Myocyte (in vitro differentiated cells): ENCODE measurements at regions not wholly inside any gene's neighbourhood (a gene's known extent, or its start where the extent isn't known, plus 50 kb on each side); places are given as distances from the start of the nearest gene placed in this dataset.
A peak's percentile ranks its signal among the peaks of the same experiment; 100 is the strongest.

Source experiments
- DNase-seq: peaks from one replicate; pipeline ENCODE4 v3.0.0-alpha.2; 2012; ENCODE audit warnings: low read depth

DNA sequence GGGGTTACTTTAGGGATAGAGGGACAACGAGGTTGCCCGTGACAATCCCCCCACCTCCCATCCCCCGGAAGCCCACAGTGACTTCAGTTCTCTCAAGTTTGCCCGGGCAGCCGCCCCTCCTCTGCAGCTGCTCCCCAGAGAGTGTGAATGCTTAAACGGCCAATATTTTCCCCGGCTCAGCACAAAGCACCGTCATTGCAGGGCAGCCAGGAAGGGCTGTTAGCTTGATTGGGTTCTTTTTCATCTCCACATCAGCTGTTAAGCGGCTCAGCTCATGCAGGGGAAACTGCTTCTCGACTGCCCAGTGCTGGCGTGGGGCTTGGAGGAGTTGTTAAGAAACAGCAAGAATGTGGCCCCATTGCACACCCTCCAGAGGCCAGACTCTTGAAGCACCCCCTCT, 120.5 kb upstream of the NCOR2 start:
- peak; percentile 49 for DNase-seq

GRCh38 chr12:124687174-124687902, 119.9 kb upstream of the NCOR2 start:
- no peak for DNase-seq

GRCh38 chr12:124686370-124687173, 119.2 kb upstream of the NCOR2 start:
- DNase-seq = no peak

DNA sequence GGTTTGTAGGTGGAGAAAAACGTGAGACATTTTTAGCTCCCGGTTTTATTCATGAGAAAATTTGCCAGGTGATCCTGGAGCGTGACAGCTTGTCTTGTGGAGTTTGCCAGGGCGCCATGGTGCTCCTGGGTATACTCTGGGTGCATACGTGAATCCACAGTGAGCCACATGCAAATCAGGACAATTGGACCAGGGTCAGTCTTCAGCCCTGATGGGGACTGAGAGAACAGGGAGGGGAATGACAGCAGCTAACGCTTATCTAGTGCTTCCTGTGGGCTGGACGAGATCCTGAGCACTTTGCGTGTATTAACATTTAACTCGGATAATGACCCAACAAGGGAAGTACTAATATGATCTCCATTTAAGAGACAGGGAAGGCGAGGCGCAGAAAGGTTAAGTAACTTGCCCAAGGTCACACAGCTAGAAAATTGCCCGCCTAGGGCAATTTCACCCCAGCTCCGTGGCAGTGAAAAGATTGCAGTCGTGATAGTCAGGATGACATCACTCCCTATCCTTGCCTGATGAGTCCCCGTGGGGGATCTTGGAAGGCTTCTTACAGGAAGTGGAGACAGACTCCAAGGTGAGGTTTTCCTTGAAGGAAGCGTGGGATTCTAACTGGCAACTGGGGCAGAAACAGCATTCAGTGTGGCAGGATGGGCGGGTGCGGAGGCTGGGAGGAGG, 118.4 kb upstream of the NCOR2 start:
- no peak for DNase-seq

- peak; percentile 42 for DNase-seq
Measured at GRCh38 chr12:124684971-124685688, 117.7 kb upstream of the NCOR2 start.

DNA sequence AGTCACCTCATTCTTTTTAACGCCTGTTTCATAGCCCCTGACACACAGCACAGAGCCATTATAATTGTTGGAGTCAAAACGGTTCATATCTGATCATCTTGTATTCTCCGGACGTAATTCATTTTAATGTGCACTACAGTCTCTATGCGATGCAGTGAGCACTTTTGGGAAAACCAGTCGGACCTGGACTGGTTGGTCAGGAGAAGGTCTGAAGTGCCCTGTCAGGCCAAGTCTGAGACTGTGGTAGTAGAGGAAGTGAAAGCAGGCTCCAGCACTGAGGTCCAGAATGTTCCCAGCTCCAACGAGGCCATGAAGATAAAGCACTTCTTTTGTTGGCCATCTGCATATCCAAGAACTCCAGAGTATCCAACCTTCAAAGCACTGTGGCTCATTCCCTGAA, 117.1 kb upstream of the NCOR2 start:
- DNase-seq = no peak

- DNase-seq = peak; percentile 51
Measured at GRCh38 chr12:124683152-124684124, 116.0 kb upstream of the NCOR2 start.

DNA sequence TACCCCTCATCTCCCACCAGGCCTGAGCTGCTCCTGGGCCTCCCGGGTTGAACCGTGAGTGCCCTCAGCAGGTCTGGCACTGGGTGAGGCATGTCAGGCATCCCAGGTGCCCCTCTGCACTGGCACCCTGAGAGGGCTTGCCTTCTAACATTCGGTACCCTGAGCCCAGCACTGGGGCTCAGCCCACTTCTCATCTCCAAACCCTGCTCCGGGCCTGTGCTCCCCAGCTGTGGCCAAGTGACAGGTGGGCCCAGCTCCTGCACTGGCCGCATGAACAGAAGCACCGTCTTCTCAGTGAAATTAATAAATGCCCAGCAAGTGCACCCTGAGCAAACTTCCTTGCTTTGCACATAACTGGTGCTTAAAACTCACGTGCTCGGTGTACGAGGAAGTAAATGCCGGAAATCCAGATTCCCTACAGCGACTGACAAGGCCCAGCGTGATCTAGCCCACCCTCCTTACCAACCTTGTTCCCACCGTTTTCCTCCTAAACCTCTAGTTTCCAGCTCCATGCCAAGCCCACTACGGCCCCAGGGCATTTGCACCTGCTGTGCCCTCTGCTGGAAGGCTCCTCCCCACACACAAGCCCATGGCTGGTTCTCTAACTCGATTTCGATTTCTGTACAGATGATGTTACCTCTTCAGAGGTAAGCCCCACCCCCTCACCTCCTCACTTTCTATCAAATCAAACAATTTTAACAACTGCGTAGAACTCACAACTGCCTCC, 115.2 kb upstream of the NCOR2 start:
- no peak for DNase-seq

DNA sequence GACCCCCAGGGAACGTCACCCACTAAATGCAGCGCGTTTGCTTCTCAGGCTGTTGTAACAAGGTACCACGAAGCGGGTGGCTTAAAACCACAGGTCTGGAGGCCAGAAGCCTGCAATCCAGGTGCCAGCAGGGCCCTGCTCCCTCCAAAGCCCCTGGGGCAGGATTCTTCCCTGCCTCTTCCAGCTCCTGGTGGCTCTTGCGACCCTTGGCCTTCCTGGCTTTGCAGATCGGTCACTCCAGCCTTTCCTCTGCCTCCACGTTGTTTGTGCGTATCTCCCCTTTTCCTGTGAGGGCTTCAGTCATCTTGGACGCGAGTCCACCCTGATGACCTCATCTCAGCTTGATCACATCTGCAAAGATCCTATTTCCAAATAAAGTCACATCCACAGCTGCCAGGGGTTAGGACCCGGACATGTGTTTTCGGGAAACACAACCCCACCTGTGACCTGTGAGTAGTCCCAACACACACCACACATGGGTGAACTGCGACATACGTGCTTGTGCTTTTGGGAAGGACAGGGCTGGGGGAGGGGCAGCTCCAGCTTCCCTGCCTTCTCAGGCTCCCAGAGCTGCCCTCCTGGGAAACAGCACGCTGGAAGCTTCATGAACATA, 114.5 kb upstream of the NCOR2 start:
- no peak for DNase-seq

- no peak for DNase-seq
Measured at GRCh38 chr12:124680863-124681778, 113.7 kb upstream of the NCOR2 start.

GRCh38 chr12:124679533-124680371, 112.3 kb upstream of the NCOR2 start:
- no peak for DNase-seq

DNA sequence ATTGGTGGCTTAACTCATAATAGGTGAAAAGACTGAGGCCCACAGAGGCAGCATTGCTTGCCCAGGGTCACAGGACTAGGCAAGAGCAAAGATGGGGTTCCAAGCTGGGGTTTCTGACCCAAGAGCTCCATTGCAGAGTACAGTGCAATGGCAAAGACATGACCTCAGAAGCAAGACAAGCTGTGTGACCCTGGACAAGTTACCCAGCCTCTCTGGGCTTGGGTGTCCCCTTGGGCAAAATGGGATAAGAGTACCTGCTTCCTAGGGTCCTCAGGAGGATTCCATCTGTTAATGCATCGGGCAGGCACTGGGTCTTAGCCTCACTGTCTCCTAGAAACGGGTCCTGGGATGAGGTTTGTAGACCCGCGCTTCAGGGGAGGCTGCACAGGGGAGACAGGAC, 111.6 kb upstream of the NCOR2 start:
- DNase-seq = no peak

DNA sequence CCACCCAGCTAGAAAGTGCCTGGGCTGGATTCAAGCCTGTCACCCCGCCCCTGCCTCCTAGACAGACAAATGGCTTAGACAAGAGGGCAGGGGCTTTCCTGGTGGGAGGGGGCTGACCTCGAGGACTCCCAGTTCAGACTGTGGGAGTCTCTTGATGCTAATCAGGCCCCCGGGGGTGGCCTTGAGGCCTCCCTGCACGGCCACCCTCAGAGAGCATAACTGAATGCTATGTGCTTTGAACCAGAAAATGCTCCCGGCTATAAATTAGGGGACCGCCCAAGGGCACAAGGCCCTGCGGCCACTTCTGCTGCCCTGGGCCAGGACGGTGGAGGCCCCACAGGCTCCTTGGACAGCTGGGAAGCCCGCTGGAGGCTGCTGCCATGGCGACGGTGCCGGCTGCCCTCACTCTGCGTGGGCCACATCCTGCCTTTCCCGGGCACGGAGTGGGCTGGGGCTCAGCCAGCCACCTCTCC, 111.0 kb upstream of the NCOR2 start:
- no peak for DNase-seq

GRCh38 chr12:124677552-124678356, 110.3 kb upstream of the NCOR2 start:
- DNase-seq = no peak

DNA sequence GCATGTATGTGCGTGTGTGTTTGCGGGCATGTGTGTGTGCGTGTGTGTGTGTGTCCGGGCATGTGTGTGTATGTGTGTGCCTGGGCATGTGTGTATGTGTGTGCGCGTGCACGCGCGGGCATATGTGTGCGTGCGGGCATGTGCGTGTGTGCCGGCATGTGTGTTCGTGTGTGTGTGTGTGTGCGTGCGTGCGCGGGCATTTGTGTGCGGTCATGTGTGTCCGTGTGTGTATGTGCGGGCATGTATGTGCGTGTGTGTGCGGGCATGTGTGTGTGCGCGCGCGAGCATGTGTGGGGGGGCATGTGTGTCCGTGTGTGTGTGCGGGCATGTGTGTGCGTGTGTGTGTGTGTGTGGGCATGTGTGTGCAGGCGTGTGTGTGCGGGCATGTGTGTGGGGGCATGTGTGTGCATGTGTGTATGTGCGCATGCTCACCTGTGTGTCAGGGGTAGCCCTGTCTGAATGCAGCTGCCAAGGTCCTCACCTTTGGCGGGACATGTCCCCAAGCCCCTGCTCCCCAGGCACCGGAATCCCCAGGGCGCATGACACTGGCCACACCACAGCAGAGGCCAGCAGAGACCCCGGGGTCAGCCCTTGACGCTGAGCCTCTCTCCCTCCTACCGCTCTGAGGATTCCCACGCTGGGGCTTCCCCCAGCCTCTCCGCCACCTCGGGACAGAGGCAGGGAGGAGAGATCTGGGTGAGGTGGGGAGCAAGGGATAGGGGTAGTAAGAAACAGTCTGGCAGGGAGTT, 109.5 kb upstream of the NCOR2 start:
- DNase-seq = no peak
